ENCODE measurements at regions not wholly inside any gene's neighbourhood (a gene's known extent, or its start where the extent isn't known, plus 50 kb on each side); places are given as distances from the start of the nearest gene placed in this dataset.
A peak's percentile ranks its signal among the peaks of the same experiment; 100 is the strongest.

DNA sequence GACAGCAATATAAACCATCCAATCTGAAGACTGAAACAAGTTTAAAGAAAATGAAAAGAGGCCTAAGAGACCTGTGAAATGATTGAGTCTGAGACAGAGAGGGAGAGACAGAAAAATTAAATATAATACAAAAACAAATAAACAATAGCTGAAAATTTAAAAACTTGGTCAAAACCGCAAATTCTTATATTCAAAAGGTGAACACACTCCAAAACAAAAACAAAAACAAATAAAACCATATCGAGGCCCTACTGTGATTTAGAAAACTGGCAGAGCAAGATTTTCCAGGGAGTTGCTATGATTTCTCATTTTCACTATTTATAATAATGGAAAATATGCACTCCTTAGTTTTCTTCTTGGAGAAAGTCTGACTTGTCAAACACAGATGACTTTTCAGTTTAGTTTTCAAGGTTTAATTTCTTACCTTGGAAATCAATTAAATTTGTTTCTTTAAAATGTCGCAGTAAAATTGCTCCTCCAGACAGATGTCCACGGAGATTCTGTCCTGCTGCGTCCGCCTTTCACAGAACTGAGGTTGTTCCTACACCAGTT lies 1420.3 kb downstream of the UQCRFS1 start (continued):
- TF ChIP-seq, protein P1, sequence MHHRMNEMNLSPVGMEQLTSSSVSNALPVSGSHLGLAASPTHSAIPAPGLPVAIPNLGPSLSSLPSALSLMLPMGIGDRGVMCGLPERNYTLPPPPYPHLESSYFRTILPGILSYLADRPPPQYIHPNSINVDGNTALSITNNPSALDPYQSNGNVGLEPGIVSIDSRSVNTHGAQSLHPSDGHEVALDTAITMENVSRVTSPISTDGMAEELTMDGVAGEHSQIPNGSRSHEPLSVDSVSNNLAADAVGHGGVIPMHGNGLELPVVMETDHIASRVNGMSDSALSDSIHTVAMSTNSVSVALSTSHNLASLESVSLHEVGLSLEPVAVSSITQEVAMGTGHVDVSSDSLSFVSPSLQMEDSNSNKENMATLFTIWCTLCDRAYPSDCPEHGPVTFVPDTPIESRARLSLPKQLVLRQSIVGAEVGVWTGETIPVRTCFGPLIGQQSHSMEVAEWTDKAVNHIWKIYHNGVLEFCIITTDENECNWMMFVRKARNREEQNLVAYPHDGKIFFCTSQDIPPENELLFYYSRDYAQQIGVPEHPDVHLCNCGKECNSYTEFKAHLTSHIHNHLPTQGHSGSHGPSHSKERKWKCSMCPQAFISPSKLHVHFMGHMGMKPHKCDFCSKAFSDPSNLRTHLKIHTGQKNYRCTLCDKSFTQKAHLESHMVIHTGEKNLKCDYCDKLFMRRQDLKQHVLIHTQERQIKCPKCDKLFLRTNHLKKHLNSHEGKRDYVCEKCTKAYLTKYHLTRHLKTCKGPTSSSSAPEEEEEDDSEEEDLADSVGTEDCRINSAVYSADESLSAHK (tag by site-specific recombination; IDR thresholded peaks at IDR 0.05): no peak
- TF ChIP-seq ZBTB7A (tag by site-specific recombination; IDR thresholded peaks at IDR 0.05; ENCODE audit: low read depth): no peak
- no peak for TF ChIP-seq ZFP37 (tag by site-specific recombination; IDR thresholded peaks at IDR 0.05)
- TF ChIP-seq, protein P2, sequence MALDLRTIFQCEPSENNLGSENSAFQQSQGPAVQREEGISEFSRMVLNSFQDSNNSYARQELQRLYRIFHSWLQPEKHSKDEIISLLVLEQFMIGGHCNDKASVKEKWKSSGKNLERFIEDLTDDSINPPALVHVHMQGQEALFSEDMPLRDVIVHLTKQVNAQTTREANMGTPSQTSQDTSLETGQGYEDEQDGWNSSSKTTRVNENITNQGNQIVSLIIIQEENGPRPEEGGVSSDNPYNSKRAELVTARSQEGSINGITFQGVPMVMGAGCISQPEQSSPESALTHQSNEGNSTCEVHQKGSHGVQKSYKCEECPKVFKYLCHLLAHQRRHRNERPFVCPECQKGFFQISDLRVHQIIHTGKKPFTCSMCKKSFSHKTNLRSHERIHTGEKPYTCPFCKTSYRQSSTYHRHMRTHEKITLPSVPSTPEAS (tag by site-specific recombination; IDR thresholded peaks at IDR 0.05): no peak
- TF ChIP-seq, protein P3, sequence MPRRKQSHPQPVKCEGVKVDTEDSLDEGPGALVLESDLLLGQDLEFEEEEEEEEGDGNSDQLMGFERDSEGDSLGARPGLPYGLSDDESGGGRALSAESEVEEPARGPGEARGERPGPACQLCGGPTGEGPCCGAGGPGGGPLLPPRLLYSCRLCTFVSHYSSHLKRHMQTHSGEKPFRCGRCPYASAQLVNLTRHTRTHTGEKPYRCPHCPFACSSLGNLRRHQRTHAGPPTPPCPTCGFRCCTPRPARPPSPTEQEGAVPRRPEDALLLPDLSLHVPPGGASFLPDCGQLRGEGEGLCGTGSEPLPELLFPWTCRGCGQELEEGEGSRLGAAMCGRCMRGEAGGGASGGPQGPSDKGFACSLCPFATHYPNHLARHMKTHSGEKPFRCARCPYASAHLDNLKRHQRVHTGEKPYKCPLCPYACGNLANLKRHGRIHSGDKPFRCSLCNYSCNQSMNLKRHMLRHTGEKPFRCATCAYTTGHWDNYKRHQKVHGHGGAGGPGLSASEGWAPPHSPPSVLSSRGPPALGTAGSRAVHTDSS (tag by site-specific recombination; IDR thresholded peaks at IDR 0.05): peak; percentile 30; the same call in 1 of the 2 replicates
- TF ChIP-seq ZNF501 (tag by site-specific recombination; IDR thresholded peaks at IDR 0.05): no peak
- no peak for TF ChIP-seq ZNF560 (tag by site-specific recombination; IDR thresholded peaks at IDR 0.05; ENCODE audit: borderline replicate concordance)
- TF ChIP-seq ZNF623 (tag by site-specific recombination; IDR thresholded peaks at IDR 0.05): no peak
- no peak for TF ChIP-seq ZNF664 (tag by site-specific recombination; IDR thresholded peaks at IDR 0.05)
- no peak for TF ChIP-seq ZBTB21 (tag by site-specific recombination; IDR thresholded peaks at IDR 0.05)
- no peak for TF ChIP-seq ZNF792 (tag by site-specific recombination; IDR thresholded peaks at IDR 0.05)
- TF ChIP-seq ZNF571 (tag by site-specific recombination; IDR thresholded peaks at IDR 0.05): no peak
- no peak for TF ChIP-seq ZNF843 (tag by site-specific recombination; IDR thresholded peaks at IDR 0.05)
- TF ChIP-seq ZNF747 (tag by site-specific recombination; IDR thresholded peaks at IDR 0.05): no peak
- no peak; the same call in 1 of the 2 replicates for TF ChIP-seq YY1 (tag by site-specific recombination; IDR thresholded peaks at IDR 0.05)
- TF ChIP-seq, protein P4, sequence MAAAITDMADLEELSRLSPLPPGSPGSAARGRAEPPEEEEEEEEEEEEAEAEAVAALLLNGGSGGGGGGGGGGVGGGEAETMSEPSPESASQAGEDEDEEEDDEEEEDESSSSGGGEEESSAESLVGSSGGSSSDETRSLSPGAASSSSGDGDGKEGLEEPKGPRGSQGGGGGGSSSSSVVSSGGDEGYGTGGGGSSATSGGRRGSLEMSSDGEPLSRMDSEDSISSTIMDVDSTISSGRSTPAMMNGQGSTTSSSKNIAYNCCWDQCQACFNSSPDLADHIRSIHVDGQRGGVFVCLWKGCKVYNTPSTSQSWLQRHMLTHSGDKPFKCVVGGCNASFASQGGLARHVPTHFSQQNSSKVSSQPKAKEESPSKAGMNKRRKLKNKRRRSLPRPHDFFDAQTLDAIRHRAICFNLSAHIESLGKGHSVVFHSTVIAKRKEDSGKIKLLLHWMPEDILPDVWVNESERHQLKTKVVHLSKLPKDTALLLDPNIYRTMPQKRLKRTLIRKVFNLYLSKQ (tag by site-specific recombination; IDR thresholded peaks at IDR 0.05; ENCODE audit: borderline replicate concordance): 0 out of 2 replicates have a peak, but pooled peaks have one; percentile 79
- TF ChIP-seq, protein P5, sequence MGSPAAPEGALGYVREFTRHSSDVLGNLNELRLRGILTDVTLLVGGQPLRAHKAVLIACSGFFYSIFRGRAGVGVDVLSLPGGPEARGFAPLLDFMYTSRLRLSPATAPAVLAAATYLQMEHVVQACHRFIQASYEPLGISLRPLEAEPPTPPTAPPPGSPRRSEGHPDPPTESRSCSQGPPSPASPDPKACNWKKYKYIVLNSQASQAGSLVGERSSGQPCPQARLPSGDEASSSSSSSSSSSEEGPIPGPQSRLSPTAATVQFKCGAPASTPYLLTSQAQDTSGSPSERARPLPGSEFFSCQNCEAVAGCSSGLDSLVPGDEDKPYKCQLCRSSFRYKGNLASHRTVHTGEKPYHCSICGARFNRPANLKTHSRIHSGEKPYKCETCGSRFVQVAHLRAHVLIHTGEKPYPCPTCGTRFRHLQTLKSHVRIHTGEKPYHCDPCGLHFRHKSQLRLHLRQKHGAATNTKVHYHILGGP (tag by site-specific recombination; IDR thresholded peaks at IDR 0.05): no peak
- TF ChIP-seq WT1 (tag by site-specific recombination; IDR thresholded peaks at IDR 0.05): no peak
- no peak for TF ChIP-seq HOXD13 (CRISPR knock-in tag; IDR thresholded peaks at IDR 0.05; ENCODE audit: borderline replicate concordance)
- TF ChIP-seq ZNF23 (tag by site-specific recombination; IDR thresholded peaks at IDR 0.05; ENCODE audit: borderline replicate concordance): no peak
- TF ChIP-seq ZNF558 (tag by site-specific recombination; IDR thresholded peaks at IDR 0.05): no peak
- TF ChIP-seq ZNF37A (tag by site-specific recombination; IDR thresholded peaks at IDR 0.05): no peak
- TF ChIP-seq ZNF292 (tag by site-specific recombination; IDR thresholded peaks at IDR 0.05; ENCODE audit: borderline replicate concordance, low read depth): no peak
- no peak for TF ChIP-seq ZNF654 (tag by site-specific recombination; IDR thresholded peaks at IDR 0.05; ENCODE audit: low read depth)
- TF ChIP-seq, protein P6, sequence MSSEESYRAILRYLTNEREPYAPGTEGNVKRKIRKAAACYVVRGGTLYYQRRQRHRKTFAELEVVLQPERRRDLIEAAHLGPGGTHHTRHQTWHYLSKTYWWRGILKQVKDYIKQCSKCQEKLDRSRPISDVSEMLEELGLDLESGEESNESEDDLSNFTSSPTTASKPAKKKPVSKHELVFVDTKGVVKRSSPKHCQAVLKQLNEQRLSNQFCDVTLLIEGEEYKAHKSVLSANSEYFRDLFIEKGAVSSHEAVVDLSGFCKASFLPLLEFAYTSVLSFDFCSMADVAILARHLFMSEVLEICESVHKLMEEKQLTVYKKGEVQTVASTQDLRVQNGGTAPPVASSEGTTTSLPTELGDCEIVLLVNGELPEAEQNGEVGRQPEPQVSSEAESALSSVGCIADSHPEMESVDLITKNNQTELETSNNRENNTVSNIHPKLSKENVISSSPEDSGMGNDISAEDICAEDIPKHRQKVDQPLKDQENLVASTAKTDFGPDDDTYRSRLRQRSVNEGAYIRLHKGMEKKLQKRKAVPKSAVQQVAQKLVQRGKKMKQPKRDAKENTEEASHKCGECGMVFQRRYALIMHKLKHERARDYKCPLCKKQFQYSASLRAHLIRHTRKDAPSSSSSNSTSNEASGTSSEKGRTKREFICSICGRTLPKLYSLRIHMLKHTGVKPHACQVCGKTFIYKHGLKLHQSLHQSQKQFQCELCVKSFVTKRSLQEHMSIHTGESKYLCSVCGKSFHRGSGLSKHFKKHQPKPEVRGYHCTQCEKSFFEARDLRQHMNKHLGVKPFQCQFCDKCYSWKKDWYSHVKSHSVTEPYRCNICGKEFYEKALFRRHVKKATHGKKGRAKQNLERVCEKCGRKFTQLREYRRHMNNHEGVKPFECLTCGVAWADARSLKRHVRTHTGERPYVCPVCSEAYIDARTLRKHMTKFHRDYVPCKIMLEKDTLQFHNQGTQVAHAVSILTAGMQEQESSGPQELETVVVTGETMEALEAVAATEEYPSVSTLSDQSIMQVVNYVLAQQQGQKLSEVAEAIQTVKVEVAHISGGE (tag by site-specific recombination; conservative IDR thresholded peaks at IDR 0.05; ENCODE audit: low read depth): no peak; the same call in none of the 2 replicates
- TF ChIP-seq ZNF76 (tag by site-specific recombination; IDR thresholded peaks at IDR 0.05; ENCODE audit: borderline replicate concordance, low read depth): no peak
- no peak for TF ChIP-seq ZNF600 (tag by site-specific recombination; IDR thresholded peaks at IDR 0.05)
